ENCODE measurements at regions not wholly inside any gene's neighbourhood (a gene's known extent, or its start where the extent isn't known, plus 50 kb on each side); places are given as distances from the start of the nearest gene placed in this dataset.

- CTCF ChIA-PET: no interaction called here
- H3K23ac ChIP-seq (ENCODE audit: low read depth, low read length): no peak overlapping the region
- WGBS, 2 experiments (ENCODE audit: extremely low coverage in 2 of 2, insufficient read length in 1 of 2): no CpG with 5 or more reads among the region's 2 CpGs
Measured at GRCh38 chr4:128483816-128484215, 196.2 kb upstream of the PGRMC2 start.

More at GRCh38 chr4:128483816-128484215, 196.2 kb upstream of the PGRMC2 start:
- Histone ChIP-seq H3K56ac (ENCODE audit: extremely low read depth, insufficient read depth, low read length) (no peak overlapping the region), H2BK120ac (ENCODE audit: low read depth, low read length) (no peak overlapping the region), H4K8ac (ENCODE audit: low read depth in 2 of 2, low read length in 2 of 2) (no peak overlapping the region), H3K18ac (ENCODE audit: low read depth, low read length) (peak overlapping the region; percentile 64; the same call in 1 of the 2 replicates), H3K79me1 (ENCODE audit: low read depth in 1 of 2, low read length in 2 of 2) (no peaks in the 10 kb centered on the region), H3K4me2 (ENCODE audit: low read depth, low read length) (no peak overlapping the region), H4K5ac (ENCODE audit: low read depth, low read length) (no peak overlapping the region; the same call in 1 of the 2 replicates), H3K9me1 (ENCODE audit: insufficient read depth, low read length) (no peaks in the 10 kb centered on the region), H3K27ac (ENCODE audit: insufficient read depth, low read length) (no peak overlapping the region), H2BK20ac (ENCODE audit: low read depth, low read length) (no peak overlapping the region), H3K9ac (ENCODE audit: low read depth, low read length) (no peak overlapping the region), H2AFZ (replicated peaks; ENCODE audit: low read length, poor library complexity) (no peak overlapping the region), H2BK15ac (ENCODE audit: low read depth, low read length) (no peak overlapping the region), H3K9me3 (ENCODE audit: control insufficient read depth, insufficient read depth, low read length) (peaks cover 3% of the 10 kb centered on the region; the same call in 1 of the 2 replicates), H2AK9ac (replicated peaks; ENCODE audit: low read depth, low read length, poor library complexity) (no peak overlapping the region), H3K27me3 (ENCODE audit: control insufficient read depth, insufficient read depth, low read length) (no peaks in the 10 kb centered on the region), H3K4ac (ENCODE audit: low read depth, low read length) (no peak overlapping the region), H2BK5ac (ENCODE audit: low read depth, low read length, poor library complexity, severe bottlenecking) (no peak overlapping the region), H4K20me1 (ENCODE audit: insufficient read depth, low read length) (no peaks in the 10 kb centered on the region), H3K36me3 (ENCODE audit: control insufficient read depth, insufficient read depth, low read length) (no peaks in the 10 kb centered on the region), H4K91ac (ENCODE audit: insufficient read depth, low read depth, low read length) (no peak overlapping the region), H3K4me1 (ENCODE audit: control insufficient read depth, insufficient read depth, low read length) (peaks cover 4% of the 10 kb centered on the region; the same call in 1 of the 2 replicates), H3K14ac (replicated peaks; ENCODE audit: low read depth, low read length) (no peak overlapping the region), H3K4me3 (ENCODE audit: insufficient read depth, low read depth, low read length) (no peak overlapping the region), H2AK5ac (ENCODE audit: low read depth, low read length) (no peak overlapping the region)
- TF ChIP-seq ELK1 (IDR thresholded peaks at IDR 0.05; ENCODE audit: borderline replicate concordance, low read depth, low read length) (no peak), BHLHE40 (IDR thresholded peaks at IDR 0.05; ENCODE audit: low read depth, low read length) (no peak), USF2 (IDR thresholded peaks at IDR 0.05; ENCODE audit: low read depth, low read length) (no peak), FOS (IDR thresholded peaks at IDR 0.05; ENCODE audit: low read depth, low read length) (no peak), CEBPB (IDR thresholded peaks at IDR 0.05; ENCODE audit: low read depth, low read length) (no peak), CTCF (conservative IDR thresholded peaks at IDR 0.05; ENCODE audit: low read depth, low read length) (no peak), RCOR1 (IDR thresholded peaks at IDR 0.05; ENCODE audit: insufficient replicate concordance, low read length) (no peak), SMC3 (IDR thresholded peaks at IDR 0.05; ENCODE audit: low read depth, low read length) (no peak), RFX5 (IDR thresholded peaks at IDR 0.05; ENCODE audit: low read depth, low read length) (no peak), POLR2A (IDR thresholded peaks at IDR 0.05; ENCODE audit: low read depth, low read length) (no peak), RAD21 (IDR thresholded peaks at IDR 0.05; ENCODE audit: low read length) (no peak), MXI1 (IDR thresholded peaks at IDR 0.05; ENCODE audit: borderline replicate concordance, low read depth, low read length) (no peak), MAFK (IDR thresholded peaks at IDR 0.05; ENCODE audit: low read depth, low read length) (no peak), CHD1 (IDR thresholded peaks at IDR 0.05; ENCODE audit: low read depth, low read length) (no peak), NFE2L2 (IDR thresholded peaks at IDR 0.05; ENCODE audit: low read depth, low read length) (no peak), MAZ (IDR thresholded peaks at IDR 0.05; ENCODE audit: borderline replicate concordance, low read depth, low read length) (no peak)
- intact Hi-C loops (cut with micrococcal nuclease) (no loop called here), in situ Hi-C loops (cut with MboI; ENCODE audit: low sequenced_read_pairs) (no loop called here), dilution Hi-C loops (cut with HindIII; ENCODE audit: low sequenced_read_pairs, unreplicated experiment) (no loop called here)
- DNase-seq: peak; percentile 27
- POLR2A ChIA-PET (ENCODE audit: unreplicated experiment): no interaction called here
- no TSS peak for BruUV-seq (replicated peaks)
- ATAC-seq (ENCODE audit: low read depth): no peak; the same call in 1 of the 2 replicates

Data from IMR-90 (cell line).